ENCODE measurements at regions not wholly inside any gene's neighbourhood (a gene's known extent, or its start where the extent isn't known, plus 50 kb on each side); places are given as distances from the start of the nearest gene placed in this dataset.
"Not testable (repeated sequence)": the region's sequence is repeated elsewhere in the genome, so short reads cannot be mapped to it uniquely, and the experiment has no call there.

GRCh38 chr1:30525971-30526651 lies 197.3 kb downstream of the MATN1 start:
- DNase-seq = no peak

DNA sequence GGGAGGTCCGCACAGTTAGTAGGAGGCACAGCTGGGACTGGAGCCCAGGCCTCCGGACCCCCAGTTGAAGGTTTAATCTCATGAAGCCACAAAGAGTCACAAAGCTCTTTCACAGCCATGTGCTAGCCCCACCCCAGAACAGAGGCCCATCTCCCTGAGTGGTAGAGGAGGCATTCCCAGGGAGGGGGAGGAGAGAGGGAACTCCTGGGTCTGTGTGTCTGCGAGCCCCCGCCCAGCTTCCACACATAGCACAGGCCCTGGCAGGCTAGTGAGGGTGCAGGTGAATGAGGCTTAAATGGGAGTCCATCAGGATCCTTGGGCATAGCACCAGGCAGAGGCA lies 197.8 kb downstream of the MATN1 start:
- DNase-seq = no peak

- DNase-seq = no peak
These were observed 198.4 kb downstream of the MATN1 start for GRCh38 chr1:30524840-30525617.

DNA sequence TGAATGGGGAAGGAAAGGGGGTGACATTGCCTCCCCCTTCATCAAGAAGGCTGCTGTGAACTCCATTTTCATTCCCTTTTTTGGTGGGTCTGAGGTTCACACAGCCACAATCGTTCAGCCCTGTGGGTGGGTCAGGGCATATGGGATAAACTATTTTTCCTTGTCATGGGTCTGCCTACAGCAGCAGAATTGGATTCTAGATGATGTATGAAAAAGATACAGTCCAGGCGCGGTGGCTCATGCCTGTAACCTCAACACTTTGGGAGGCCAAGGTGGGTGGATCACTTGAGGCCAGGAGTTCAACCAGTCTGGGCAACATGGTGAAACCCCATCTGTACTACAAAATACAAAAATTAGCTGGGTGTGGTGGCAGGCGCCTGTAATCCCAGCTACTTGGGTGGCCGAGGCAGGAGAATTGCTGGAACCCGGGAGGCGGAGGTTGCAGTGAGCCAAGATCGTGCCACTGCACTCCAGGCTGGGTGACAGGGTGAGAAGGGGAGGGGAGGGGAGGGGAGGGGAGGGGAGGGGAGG lies 199.3 kb downstream of the MATN1 start:
- not testable (repeated sequence) for DNase-seq

DNA sequence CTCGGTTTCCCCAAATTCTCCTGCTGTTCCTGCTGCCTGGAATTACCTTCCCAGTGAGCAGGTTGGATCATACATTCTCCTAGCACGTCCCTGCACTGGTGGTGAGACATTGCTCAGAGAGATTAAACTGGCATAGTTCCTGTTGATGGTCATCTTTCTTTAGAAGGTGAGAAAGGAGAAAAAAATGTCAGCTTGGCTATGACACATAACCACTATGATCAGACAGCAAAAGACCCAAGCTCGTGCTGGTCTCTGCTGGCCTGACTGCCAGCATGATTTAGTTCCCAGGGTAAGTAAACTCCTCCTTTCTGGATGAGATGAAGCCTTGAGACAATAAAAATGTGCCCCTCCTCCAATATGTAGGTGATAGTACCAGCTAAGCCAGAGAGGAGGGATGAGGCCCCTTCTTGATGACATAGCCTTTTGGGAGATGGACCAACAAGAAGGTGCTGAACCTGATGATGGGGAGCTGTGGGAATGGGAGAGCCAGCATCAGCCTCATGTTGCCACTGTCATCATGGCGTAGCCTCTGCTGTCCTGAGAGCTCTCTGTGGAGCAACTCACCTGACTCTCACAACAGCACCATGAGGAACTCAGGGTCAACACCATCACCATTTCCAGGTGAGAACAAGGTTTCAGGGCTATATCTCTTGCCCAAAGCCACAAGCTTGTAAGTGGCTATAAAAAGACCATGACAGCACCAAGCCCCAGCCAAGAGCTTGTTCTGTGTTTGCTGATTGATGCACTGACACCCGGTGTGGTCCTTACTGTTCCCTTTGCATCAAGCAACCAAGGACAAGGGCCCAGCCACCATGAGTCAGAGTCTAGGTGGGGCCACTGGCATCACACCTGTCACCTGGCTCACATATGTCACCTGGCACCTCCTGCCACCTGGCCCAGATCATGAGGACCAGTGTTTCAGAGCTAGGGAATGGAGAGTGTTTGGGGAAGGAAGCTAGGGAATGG lies 200.0 kb downstream of the MATN1 start:
- no peak for DNase-seq

DNA sequence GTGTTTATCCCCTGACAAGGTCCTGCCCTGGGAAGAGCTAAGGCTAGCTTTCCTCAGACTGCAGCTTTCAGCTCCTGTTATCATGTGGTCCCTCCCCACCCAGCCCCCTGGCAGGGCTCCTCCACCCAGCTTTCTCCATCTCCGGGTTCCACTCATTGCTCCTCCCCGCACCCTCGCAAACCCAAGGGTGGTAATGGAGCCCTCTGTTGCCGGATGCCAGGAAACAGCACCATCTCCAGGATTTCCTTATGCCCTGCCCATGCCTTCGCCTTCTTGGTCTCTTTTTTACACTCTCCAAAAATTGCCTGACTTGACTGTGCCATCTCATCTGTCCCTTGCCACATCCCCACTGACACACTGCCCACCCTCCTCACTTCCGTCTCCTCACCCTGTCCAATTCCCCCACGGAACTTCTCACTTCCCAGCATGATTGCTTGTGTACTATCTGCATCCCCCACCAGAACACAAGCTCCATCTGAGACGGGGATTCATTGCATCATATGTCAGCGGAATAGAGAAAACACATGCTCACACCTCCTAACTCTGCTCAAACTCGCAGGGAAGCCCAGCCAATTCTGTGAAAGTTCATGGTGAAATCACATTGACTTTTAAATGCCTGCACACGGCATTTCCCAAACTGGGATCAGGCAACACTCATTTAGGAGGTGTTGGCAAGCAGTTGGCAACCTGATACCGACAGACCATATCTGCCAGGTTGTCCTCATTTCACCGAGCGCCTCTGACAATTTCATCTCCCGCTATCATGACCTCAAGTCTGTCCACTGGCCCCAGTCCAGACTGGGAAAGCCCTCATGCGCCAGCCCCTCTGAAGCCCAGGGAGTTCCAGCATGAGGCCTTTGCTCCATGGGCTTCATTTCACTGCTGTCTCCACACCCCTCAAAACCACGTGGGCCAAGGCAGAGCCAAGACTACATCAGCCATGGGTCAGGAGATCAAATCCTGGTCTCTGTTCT lies 201.1 kb downstream of the MATN1 start:
- no peak for DNase-seq

DNA sequence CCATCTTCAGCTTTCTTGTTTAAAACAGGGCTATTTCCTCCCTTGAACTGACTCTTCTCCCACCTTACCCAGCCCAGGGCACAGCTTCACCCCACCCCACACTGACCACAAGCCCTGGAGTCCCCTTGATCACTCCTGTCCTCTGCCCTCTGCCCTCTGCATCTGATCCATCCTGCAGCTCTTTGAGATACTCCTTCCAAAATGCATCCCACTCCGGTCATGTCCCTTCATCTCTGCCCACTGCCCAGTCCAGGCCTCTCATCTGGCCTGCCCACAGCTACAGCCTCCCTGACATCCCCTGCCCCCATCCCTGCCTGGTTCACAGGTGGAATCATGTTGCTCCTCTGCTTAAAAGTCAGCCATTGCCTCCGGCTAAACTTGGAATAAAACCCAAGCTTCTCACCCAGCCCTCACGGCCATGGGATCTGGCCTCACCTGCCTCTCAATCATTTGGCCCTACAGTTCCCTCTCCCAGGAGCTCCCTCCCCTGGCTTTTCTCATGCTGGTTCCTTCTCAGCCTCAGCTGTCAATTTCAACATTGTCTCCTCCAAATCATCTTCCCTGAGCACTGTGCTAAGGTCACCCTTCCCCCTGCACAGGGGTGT lies 202.0 kb downstream of the MATN1 start:
- DNase-seq = no peak

DNA sequence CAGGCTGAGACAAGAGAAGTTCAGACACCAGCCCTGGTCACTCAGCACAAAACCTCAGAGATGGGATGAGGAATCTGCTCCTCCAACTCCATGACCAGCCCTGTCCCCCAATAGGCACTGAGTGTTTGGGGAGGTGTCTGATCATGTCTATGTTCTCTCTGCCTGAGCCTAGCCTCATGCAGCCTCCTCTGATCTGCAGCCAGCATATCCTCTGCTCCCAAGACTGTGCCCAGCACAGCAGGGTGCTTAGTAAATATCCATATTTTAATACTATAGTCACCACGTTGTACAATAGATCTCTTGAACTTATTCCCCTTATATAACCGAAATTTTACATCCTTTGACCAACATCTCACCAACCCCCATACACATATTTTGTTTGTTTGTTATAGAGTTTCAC lies 202.9 kb downstream of the MATN1 start:
- DNase-seq = no peak

DNA sequence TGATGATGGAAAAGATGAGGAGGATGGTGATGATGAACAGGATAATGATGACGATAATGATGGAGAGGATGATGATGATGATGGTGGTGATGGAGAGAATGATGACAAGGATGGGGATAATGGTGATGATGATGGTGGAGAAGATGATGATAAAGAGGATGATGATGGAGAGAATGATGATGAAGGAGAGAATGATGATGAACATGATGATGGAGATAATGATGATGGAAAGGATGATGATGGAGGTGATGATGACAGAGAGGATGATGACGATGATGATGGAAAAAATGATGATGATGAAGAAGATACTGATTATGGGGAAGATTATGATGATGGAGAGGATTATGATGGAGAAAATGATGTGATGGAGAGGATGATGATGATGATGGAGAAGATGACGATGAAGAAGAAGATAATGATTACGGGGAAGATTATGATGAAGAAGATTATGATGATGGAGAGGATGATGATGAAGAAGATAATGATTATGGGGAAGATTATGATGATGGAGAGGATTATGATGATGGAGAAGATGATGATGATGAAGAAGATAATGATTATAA lies 204.1 kb downstream of the MATN1 start:
- DNase-seq = no peak

DNA sequence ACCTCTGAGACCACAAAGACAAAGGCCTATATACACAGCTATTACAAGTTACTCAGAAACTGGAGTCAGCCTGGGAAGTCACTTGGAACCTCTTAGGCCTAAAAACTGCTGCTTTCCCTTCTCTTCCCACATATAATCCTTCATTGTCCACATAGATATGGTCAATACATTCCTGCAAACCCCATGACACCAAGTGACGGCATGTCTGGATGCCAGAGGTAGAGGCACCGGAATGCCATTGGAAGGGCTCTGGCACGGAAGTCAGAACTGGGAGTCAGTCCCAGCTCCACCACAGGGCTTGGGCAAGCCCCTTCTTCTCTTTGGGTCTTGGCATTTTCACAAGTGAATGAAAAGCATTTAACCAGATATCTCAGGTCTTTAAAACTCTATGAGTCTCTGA lies 204.7 kb downstream of the MATN1 start:
- no peak for DNase-seq

DNA sequence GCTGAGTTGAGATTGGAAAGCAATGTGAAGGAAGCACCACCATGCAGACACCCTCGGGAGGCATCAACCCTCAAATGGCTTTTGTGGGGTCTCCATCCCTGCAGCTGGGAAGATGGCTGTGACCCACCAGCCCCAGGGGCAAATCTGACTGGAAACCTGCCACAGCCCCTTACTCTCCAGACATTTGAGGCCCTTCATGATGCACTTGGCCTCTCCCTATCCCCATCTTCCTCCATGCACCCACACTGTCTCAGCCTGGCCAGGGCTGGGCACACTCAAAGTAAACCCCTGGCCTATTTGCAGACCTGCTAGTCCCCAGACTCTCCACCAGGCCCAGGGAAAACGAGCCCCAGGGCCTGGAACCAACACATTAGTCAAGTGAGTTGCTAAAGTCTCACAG lies 205.2 kb downstream of the MATN1 start:
- no peak for DNase-seq

DNA sequence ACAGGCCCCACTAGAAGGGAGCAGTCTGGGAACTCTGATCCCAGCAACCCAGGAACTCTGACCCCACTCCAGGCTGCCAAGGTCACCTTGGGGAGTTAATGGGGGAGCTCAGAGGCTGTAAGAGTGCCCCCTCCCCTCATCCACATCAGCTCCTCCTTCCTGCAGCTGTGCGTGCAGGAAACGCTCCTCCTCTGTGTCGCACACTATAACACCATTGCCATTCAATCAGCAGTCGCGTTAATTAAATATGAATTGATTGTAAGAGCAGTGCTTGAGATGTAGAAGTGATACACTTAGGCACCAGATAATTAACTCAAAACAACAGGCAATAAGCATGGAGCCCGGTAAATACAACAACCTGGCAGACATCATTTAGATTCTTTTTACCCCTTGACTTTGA lies 205.7 kb downstream of the MATN1 start:
- DNase-seq = not testable (repeated sequence)

- DNase-seq = not testable (repeated sequence)
These were observed 206.1 kb downstream of the MATN1 start for GRCh38 chr1:30517241-30517640.

- no peak for DNase-seq
These were observed 206.9 kb downstream of the MATN1 start for GRCh38 chr1:30516485-30516858.

- no peak for DNase-seq
These were observed 207.5 kb downstream of the MATN1 start for GRCh38 chr1:30515755-30516484.

GRCh38 chr1:30514945-30515344 lies 208.4 kb downstream of the MATN1 start:
- DNase-seq = no peak

- no peak for DNase-seq
These were observed 209.2 kb downstream of the MATN1 start for GRCh38 chr1:30514137-30514654.

DNA sequence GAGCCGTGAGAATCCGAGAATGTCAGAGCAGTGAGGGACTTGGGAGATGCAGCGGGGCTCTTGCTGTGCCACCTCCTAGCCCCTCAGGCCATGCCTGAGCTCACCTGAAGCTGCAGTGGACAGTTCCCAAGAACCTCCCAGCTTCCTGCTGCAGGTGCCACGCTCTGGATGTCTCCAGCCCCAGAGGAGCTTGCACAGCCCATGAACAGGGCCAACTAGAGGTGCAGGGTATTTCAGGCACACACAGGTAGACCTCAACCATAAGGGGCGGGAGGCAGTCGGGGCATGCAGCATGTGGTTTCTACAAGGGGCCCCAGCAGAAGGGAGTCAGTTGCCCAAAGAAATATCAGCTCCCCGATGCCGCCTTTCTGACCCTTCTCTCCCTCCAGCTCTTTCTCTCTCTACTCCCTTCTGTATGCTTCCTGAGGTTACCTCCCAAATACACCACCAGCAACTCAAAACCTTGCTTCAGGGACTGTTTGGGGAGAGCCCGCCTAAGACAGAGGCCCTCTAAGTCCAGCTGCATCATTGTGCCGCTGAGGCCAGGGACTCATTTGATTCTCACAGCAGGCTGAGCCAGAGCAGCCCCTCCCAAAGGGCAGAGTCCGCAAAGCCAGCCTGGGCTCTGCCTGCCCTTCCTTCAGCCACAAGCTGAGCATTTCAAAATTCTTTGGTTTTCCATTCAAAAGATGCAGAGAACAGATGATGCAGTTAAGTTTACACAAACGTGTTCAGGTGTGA lies 209.8 kb downstream of the MATN1 start:
- no peak for DNase-seq

DNA sequence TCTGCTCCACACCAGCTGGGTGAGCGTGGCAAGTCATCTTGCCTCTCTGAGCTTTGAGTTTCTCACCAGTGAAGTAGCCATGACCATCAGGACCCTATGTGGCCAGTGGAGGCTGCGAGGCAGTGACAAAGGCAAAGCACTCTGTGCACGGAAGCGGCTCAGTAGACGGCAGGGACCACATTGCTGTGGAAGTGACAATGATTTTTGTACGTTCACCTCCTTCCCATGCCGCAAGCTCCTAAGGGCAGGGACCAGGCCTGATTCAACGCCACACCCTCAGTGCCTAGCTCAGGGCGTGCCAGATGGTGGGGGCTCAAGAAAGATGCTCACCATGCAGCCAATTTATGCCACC lies 210.5 kb downstream of the MATN1 start:
- DNase-seq = no peak

All from CD4-positive, alpha-beta T cell treated with Interleukin-1 beta for 1 hour (primary cell).